Uterus (tissue), 2 donors: ENCODE measurements at regions not wholly inside any gene's neighbourhood (a gene's known extent, or its start where the extent isn't known, plus 50 kb on each side); places are given as distances from the start of the nearest gene placed in this dataset.

Experiments
- POLR2A ChIP-seq, 2 donors: fragments of 450-650 bp; IDR thresholded peaks; one replicate each; pipeline ENCODE4 v1.6.1; 2016; ENCODE audit warnings: antibody characterized with exemption in 2 of 2, mild to moderate bottlenecking in 1 of 2, moderate library complexity in 1 of 2
- TF ChIP-seq, protein P1 (sequence below), 4 experiments: fragments of 200-600 bp in 2 of 4; fragments of 450-650 bp in 2 of 4; sonication (generic) in 2 of 4; IDR thresholded peaks; one replicate each; pipeline ENCODE4 v1.5.1; 2016 to 2019; ENCODE audit warnings: antibody characterized with exemption in 4 of 4, mild to moderate bottlenecking in 2 of 4, moderate library complexity in 1 of 4

DNA sequence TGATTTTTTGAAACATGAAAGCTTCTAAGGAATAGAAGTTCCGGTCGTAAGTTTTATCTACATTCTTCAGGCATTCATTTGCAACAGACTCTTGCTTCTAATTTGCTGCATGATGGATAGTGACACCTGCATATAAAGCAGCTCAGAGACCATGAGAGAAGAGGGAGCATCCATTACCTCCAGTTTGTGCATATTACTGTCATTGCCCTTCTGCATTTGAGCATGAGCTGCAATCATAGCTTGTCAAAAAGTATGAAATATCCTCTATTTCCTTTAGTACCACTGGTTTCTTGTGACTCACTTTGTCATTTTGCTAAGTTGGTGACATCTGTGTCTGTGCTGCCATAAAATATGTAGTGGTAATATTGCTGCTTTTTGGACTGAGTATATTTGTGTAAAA, 160.1 kb upstream of the STAC start:
- TF ChIP-seq, protein P1, sequence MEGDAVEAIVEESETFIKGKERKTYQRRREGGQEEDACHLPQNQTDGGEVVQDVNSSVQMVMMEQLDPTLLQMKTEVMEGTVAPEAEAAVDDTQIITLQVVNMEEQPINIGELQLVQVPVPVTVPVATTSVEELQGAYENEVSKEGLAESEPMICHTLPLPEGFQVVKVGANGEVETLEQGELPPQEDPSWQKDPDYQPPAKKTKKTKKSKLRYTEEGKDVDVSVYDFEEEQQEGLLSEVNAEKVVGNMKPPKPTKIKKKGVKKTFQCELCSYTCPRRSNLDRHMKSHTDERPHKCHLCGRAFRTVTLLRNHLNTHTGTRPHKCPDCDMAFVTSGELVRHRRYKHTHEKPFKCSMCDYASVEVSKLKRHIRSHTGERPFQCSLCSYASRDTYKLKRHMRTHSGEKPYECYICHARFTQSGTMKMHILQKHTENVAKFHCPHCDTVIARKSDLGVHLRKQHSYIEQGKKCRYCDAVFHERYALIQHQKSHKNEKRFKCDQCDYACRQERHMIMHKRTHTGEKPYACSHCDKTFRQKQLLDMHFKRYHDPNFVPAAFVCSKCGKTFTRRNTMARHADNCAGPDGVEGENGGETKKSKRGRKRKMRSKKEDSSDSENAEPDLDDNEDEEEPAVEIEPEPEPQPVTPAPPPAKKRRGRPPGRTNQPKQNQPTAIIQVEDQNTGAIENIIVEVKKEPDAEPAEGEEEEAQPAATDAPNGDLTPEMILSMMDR (IDR thresholded peaks at IDR 0.05) = no peak
- TF ChIP-seq POLR2A (IDR thresholded peaks at IDR 0.05) = no peak
